ENCODE measurements at regions not wholly inside any gene's neighbourhood (a gene's known extent, or its start where the extent isn't known, plus 50 kb on each side); places are given as distances from the start of the nearest gene placed in this dataset.

DNA sequence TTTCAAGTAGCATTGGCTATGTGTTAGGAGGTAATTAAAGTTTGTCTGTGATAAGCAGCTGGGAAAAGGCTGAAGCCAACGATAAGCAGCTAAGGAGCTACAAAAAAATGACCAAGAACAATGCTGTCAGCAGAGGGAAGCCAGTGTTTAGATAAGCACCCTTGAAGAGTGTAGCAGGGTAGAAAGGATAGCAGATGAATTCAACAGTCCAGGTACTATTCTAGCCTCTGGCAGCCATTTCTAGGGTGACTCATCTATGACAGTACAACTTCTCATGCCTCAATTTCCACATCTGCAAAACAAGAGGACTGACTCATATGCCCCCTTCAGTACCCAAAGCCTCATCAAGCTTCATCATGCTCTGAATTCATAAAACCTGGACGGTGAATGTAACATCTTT lies 617.6 kb upstream of the UBE2E2 start:
- no peak overlapping the region for H3K4me3 ChIP-seq
- H3K36me3 ChIP-seq (ENCODE audit: insufficient read depth, low read length): no peaks in the 10 kb centered on the region
- no peak for TF ChIP-seq EZH2 (IDR thresholded peaks at IDR 0.05)
- no peak for TF ChIP-seq POLR2AphosphoS5 (IDR thresholded peaks at IDR 0.05; ENCODE audit: borderline replicate concordance, low read depth, low read length)
- no peak for TF ChIP-seq FOXP2 (optimal IDR thresholded peaks at IDR 0.05; ENCODE audit: control extremely low read depth, extremely low read length, insufficient read depth)
- H3K9me3 ChIP-seq (ENCODE audit: low read depth, low read length): no peaks in the 10 kb centered on the region
- no peak for DNase-seq (ENCODE audit: low read depth, low spot score)
- no peak overlapping the region for H3K27ac ChIP-seq
- no peak overlapping the region for H3K9ac ChIP-seq (ENCODE audit: insufficient read length)

- DNase-seq (ENCODE audit: low read depth, low spot score): no peak
- Histone ChIP-seq H3K9ac (ENCODE audit: insufficient read length) (no peak overlapping the region), H3K4me3 (no peak overlapping the region), H3K9me3 (ENCODE audit: low read depth, low read length) (no peaks in the 10 kb centered on the region), H3K36me3 (ENCODE audit: insufficient read depth, low read length) (no peaks in the 10 kb centered on the region), H3K27ac (no peak overlapping the region)
- TF ChIP-seq EZH2 (IDR thresholded peaks at IDR 0.05): no peak
- no peak for TF ChIP-seq POLR2AphosphoS5 (IDR thresholded peaks at IDR 0.05; ENCODE audit: borderline replicate concordance, low read depth, low read length)
- TF ChIP-seq FOXP2 (optimal IDR thresholded peaks at IDR 0.05; ENCODE audit: control extremely low read depth, extremely low read length, insufficient read depth): no peak
Observed at GRCh38 chr3:22585911-22586310, 617.2 kb upstream of the UBE2E2 start.

- H3K27ac ChIP-seq: no peak overlapping the region
- no peak for DNase-seq (ENCODE audit: low read depth, low spot score)
- no peak overlapping the region for H3K9ac ChIP-seq (ENCODE audit: insufficient read length)
- no peak overlapping the region for H3K4me3 ChIP-seq
- H3K36me3 ChIP-seq (ENCODE audit: insufficient read depth, low read length): no peaks in the 10 kb centered on the region
- no peaks in the 10 kb centered on the region for H3K9me3 ChIP-seq (ENCODE audit: low read depth, low read length)
- no peak for TF ChIP-seq FOXP2 (optimal IDR thresholded peaks at IDR 0.05; ENCODE audit: control extremely low read depth, extremely low read length, insufficient read depth)
- TF ChIP-seq POLR2AphosphoS5 (IDR thresholded peaks at IDR 0.05; ENCODE audit: borderline replicate concordance, low read depth, low read length): no peak
- TF ChIP-seq EZH2 (IDR thresholded peaks at IDR 0.05): no peak
Observed at GRCh38 chr3:22587446-22587845, 615.7 kb upstream of the UBE2E2 start.

DNA sequence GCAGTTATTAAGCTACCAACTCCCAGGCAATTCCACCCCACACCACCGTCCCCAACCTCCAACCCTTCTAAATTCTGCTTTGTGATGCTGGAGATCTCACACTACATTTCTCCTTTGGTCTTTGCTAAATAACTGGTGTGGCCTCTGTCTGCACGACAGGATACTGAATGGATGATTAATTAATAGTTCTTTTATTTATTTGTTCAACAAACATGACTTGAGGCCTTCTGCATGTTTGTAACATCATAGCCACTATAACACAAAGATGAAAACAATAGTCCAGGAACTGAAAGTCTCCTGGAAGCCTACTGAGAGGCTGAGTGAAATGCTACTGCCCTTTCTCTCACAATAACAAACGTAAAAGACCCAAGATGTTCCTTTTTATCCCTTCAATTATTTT lies 609.5 kb upstream of the UBE2E2 start:
- no peak for DNase-seq (ENCODE audit: low read depth, low spot score)
- Histone ChIP-seq H3K9ac (ENCODE audit: insufficient read length) (no peak overlapping the region), H3K4me3 (no peak overlapping the region), H3K36me3 (ENCODE audit: insufficient read depth, low read length) (no peaks in the 10 kb centered on the region), H3K9me3 (ENCODE audit: low read depth, low read length) (no peaks in the 10 kb centered on the region), H3K27ac (no peak overlapping the region)
- TF ChIP-seq FOXP2 (optimal IDR thresholded peaks at IDR 0.05; ENCODE audit: control extremely low read depth, extremely low read length, insufficient read depth) (no peak), EZH2 (IDR thresholded peaks at IDR 0.05) (no peak), POLR2AphosphoS5 (IDR thresholded peaks at IDR 0.05; ENCODE audit: borderline replicate concordance, low read depth, low read length) (no peak)

DNA sequence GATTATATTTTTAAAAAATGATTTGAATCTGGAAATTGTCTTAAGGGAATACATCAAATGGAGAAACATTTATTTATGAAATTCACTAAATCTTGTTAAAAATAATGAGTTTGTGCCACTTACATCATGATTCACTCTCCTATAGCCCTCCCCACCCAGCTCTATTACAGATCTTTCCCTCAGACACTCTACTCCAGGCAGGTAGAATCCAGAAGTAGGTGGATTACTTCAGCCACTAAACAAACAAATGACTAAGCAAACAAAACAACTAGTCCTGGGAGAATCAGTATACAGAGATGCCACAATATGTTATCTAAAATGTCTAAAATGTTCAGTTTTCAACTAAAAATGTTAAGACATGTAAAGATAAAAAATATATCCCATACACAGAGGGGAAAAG lies 608.1 kb upstream of the UBE2E2 start:
- DNase-seq (ENCODE audit: low read depth, low spot score): no peak
- no peaks in the 10 kb centered on the region for H3K9me3 ChIP-seq (ENCODE audit: low read depth, low read length)
- H3K27ac ChIP-seq: no peak overlapping the region
- no peak overlapping the region for H3K4me3 ChIP-seq
- no peak for TF ChIP-seq FOXP2 (optimal IDR thresholded peaks at IDR 0.05; ENCODE audit: control extremely low read depth, extremely low read length, insufficient read depth)
- no peak for TF ChIP-seq POLR2AphosphoS5 (IDR thresholded peaks at IDR 0.05; ENCODE audit: borderline replicate concordance, low read depth, low read length)
- TF ChIP-seq EZH2 (IDR thresholded peaks at IDR 0.05): no peak
- no peak overlapping the region for H3K9ac ChIP-seq (ENCODE audit: insufficient read length)
- H3K36me3 ChIP-seq (ENCODE audit: insufficient read depth, low read length): no peaks in the 10 kb centered on the region

DNA sequence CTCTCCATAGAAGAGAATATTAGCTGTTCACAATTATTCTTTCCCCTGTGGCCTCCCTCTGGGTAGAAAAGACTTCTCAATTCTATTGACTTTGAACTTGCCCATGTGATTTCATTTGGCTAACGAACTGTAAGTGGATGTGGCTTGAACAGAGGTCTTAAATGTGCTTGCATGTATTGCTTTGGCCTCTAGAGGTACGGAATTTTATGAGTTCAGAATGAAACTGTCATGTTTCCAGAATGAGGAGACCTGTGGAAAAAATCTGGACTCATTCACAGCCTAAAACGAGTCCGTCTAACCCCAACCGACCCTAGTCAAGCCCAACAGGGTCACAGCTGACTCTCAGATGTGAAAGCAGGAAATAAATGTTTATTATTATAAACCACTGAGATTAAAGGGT lies 596.7 kb upstream of the UBE2E2 start:
- no peak for TF ChIP-seq EZH2 (IDR thresholded peaks at IDR 0.05)
- DNase-seq (ENCODE audit: low read depth, low spot score): no peak
- H3K36me3 ChIP-seq (ENCODE audit: insufficient read depth, low read length): no peaks in the 10 kb centered on the region
- no peaks in the 10 kb centered on the region for H3K9me3 ChIP-seq (ENCODE audit: low read depth, low read length)
- H3K4me3 ChIP-seq: no peak overlapping the region
- no peak overlapping the region for H3K9ac ChIP-seq (ENCODE audit: insufficient read length)
- no peak overlapping the region for H3K27ac ChIP-seq

DNA sequence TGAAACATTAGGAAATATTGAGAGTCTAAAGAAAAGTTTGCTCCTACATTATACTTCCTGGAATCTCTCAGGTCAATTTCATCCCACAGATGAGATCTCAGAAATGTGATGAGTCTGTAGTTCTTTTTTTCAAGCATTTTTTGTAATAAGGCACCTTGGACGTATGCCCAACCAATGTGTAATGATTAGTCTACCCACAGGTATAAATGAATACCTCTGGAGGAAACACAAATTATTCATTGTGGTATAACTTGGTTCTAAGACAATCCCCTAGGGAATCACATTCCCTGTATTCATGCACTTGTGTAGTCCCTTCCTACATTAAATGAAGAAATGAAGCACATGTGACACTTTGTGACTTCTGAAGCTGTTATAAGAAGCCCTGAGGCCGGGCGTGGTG lies 596.2 kb upstream of the UBE2E2 start:
- TF ChIP-seq EZH2 (IDR thresholded peaks at IDR 0.05) (no peak), FOXP2 (optimal IDR thresholded peaks at IDR 0.05; ENCODE audit: control extremely low read depth, extremely low read length, insufficient read depth) (no peak), POLR2AphosphoS5 (IDR thresholded peaks at IDR 0.05; ENCODE audit: borderline replicate concordance, low read depth, low read length) (no peak)
- Histone ChIP-seq H3K9ac (ENCODE audit: insufficient read length) (no peak overlapping the region), H3K4me3 (no peak overlapping the region), H3K27ac (no peak overlapping the region), H3K36me3 (ENCODE audit: insufficient read depth, low read length) (no peaks in the 10 kb centered on the region), H3K9me3 (ENCODE audit: low read depth, low read length) (no peaks in the 10 kb centered on the region)
- DNase-seq (ENCODE audit: low read depth, low spot score): no peak

DNA sequence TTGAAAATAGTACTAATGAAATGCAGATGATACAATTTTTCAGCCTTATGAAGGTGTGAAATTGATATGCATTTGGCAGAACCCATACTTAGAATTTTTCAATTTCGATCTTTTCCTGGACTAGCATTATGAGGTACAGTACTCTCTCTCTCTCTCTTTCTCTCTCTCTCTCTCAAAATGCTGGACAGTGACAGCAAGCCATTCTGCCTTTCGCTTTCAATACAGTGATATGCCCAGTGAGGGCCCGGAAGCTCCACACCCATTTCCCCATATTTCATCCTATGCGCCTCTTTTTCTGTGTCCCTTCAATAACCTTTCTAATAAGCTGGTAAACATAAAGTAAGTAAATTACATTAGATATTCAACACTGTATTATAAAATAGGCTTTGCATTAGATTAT lies 595.0 kb upstream of the UBE2E2 start:
- H3K27ac ChIP-seq: no peak overlapping the region
- no peak for DNase-seq (ENCODE audit: low read depth, low spot score)
- no peak overlapping the region for H3K9ac ChIP-seq (ENCODE audit: insufficient read length)
- no peaks in the 10 kb centered on the region for H3K9me3 ChIP-seq (ENCODE audit: low read depth, low read length)
- H3K4me3 ChIP-seq: no peak overlapping the region
- no peaks in the 10 kb centered on the region for H3K36me3 ChIP-seq (ENCODE audit: insufficient read depth, low read length)
- TF ChIP-seq FOXP2 (optimal IDR thresholded peaks at IDR 0.05; ENCODE audit: control extremely low read depth, extremely low read length, insufficient read depth) (no peak), EZH2 (IDR thresholded peaks at IDR 0.05) (no peak), POLR2AphosphoS5 (IDR thresholded peaks at IDR 0.05; ENCODE audit: borderline replicate concordance, low read depth, low read length) (no peak)

- Histone ChIP-seq H3K27ac (no peak overlapping the region), H3K9ac (ENCODE audit: insufficient read length) (no peak overlapping the region), H3K9me3 (ENCODE audit: low read depth, low read length) (no peaks in the 10 kb centered on the region), H3K4me3 (no peak overlapping the region), H3K36me3 (ENCODE audit: insufficient read depth, low read length) (no peaks in the 10 kb centered on the region)
- DNase-seq (ENCODE audit: low read depth, low spot score): no peak
- TF ChIP-seq FOXP2 (optimal IDR thresholded peaks at IDR 0.05; ENCODE audit: control extremely low read depth, extremely low read length, insufficient read depth) (no peak), POLR2AphosphoS5 (IDR thresholded peaks at IDR 0.05; ENCODE audit: borderline replicate concordance, low read depth, low read length) (no peak), EZH2 (IDR thresholded peaks at IDR 0.05) (no peak)
Observed at GRCh38 chr3:22608721-22609120, 594.4 kb upstream of the UBE2E2 start.

Measured in SK-N-MC (cell line).